HEK293 (cell line): ENCODE measurements at regions not wholly inside any gene's neighbourhood (a gene's known extent, or its start where the extent isn't known, plus 50 kb on each side); places are given as distances from the start of the nearest gene placed in this dataset.

Experiments
- CTCF ChIA-PET: fragments of 350-600 bp; formaldehyde crosslinking; extraction: SDS; loops from one replicate; lab custom pipeline; 2021; ENCODE audit warnings: antibody characterized with exemption; lab: Yijun Ruan, JAX
- POLR2A ChIA-PET: fragments of 300-600 bp; formaldehyde crosslinking; extraction: SDS; loops from one replicate; lab custom pipeline; 2020; ENCODE audit warnings: antibody characterized with exemption, inconsistent platforms; lab: Yijun Ruan, JAX
- H3K27ac ChIP-seq: fragments of 200-500 bp; sonication (Bioruptor generic); 2 replicates; pipeline ENCODE4 v1.5.1; 2014; ENCODE audit warnings: low read depth, low read length, control low read depth, inconsistent platforms; ENCODE audit errors: extremely low read depth
- H3K36me3 ChIP-seq, 2 experiments: fragments of 200-500 bp in 1 of 2; sonication (Bioruptor generic) in 1 of 2; 1 replicate in 1 of 2; 2 replicates in 1 of 2; pipeline ENCODE4 v1.5.1; 2014 to 2017; ENCODE audit warnings: inconsistent platforms in 2 of 2, low read length in 2 of 2; ENCODE audit not compliant: control insufficient read depth in 2 of 2, insufficient read depth in 1 of 2
- H3K4me1 ChIP-seq: fragments of 200-500 bp; sonication (Bioruptor generic); 2 replicates; pipeline ENCODE4 v1.5.1; 2014; ENCODE audit warnings: mild to moderate bottlenecking, low read length, inconsistent platforms; ENCODE audit not compliant: control insufficient read depth, insufficient read depth
- H3K4me3 ChIP-seq: 2 replicates; pipeline ENCODE4 v1.5.1; 2011; ENCODE audit warnings: low read depth, mild to moderate bottlenecking, control low read depth, low read length, moderate library complexity
- H3K9me3 ChIP-seq: fragments of 200-500 bp; sonication (Bioruptor generic); 2 replicates; pipeline ENCODE4 v1.5.1; 2014; ENCODE audit warnings: low read depth, low read length, inconsistent platforms; ENCODE audit not compliant: control insufficient read depth, insufficient read depth
- CTCF ChIP-seq: fragments of 450-650 bp; formaldehyde crosslinking; IDR thresholded peaks from 2 replicates; pipeline ENCODE4 v1.5.1; 2016; ENCODE audit warnings: missing biosample characterization, missing genetic modification characterization
- KLF1 ChIP-seq: fragments of 450-650 bp; formaldehyde crosslinking; IDR thresholded peaks from 2 replicates; pipeline ENCODE4 v1.5.1; 2016; ENCODE audit warnings: missing biosample characterization, missing genetic modification characterization
- MZF1 ChIP-seq: fragments of 450-650 bp; formaldehyde crosslinking; IDR thresholded peaks from 2 replicates; pipeline ENCODE4 v1.5.1; 2017; ENCODE audit warnings: missing biosample characterization, missing genetic modification characterization, borderline replicate concordance
- PRDM4 ChIP-seq: fragments of 450-650 bp; formaldehyde crosslinking; IDR thresholded peaks from 2 replicates; pipeline ENCODE4 v1.5.1; 2017; ENCODE audit warnings: missing biosample characterization, missing genetic modification characterization
- REPIN1 ChIP-seq: fragments of 450-650 bp; formaldehyde crosslinking; IDR thresholded peaks from 2 replicates; pipeline ENCODE4 v1.5.1; 2017; ENCODE audit warnings: missing biosample characterization, missing genetic modification characterization, low read depth
- SALL2 ChIP-seq: fragments of 450-650 bp; formaldehyde crosslinking; IDR thresholded peaks from 2 replicates; pipeline ENCODE4 v1.5.0; 2017; ENCODE audit warnings: missing biosample characterization, mild to moderate bottlenecking, missing genetic modification characterization, borderline replicate concordance
- TRIM28 ChIP-seq: IDR thresholded peaks from 2 replicates; pipeline ENCODE4 v1.6.1; 2011; ENCODE audit warnings: low read length, control low read depth, borderline replicate concordance
- ZBTB10 ChIP-seq: fragments of 450-650 bp; formaldehyde crosslinking; IDR thresholded peaks from 2 replicates; pipeline ENCODE4 v1.5.1; 2016; ENCODE audit warnings: missing biosample characterization, missing genetic modification characterization
- ZBTB7A ChIP-seq: fragments of 450-650 bp; formaldehyde crosslinking; IDR thresholded peaks from 2 replicates; pipeline ENCODE4 v1.5.1; 2016; ENCODE audit warnings: low read depth, missing biosample characterization, missing genetic modification characterization
- ZNF133 ChIP-seq: fragments of 450-650 bp; formaldehyde crosslinking; IDR thresholded peaks from 2 replicates; pipeline ENCODE4 v1.5.1; 2016; ENCODE audit warnings: missing biosample characterization, missing genetic modification characterization
- ZNF266 ChIP-seq: fragments of 450-650 bp; formaldehyde crosslinking; IDR thresholded peaks from 2 replicates; pipeline ENCODE4 v1.5.1; 2016; ENCODE audit warnings: missing biosample characterization, missing genetic modification characterization, low read depth
- ZNF391 ChIP-seq: fragments of 450-650 bp; formaldehyde crosslinking; IDR thresholded peaks from 2 replicates; pipeline ENCODE4 v1.5.1; 2016; ENCODE audit warnings: low read depth, missing biosample characterization, missing genetic modification characterization, borderline replicate concordance
- ZNF518A ChIP-seq: fragments of 450-650 bp; formaldehyde crosslinking; conservative IDR thresholded peaks from 2 replicates; pipeline ENCODE4 v1.5.1; 2016; ENCODE audit warnings: low read depth, missing biosample characterization, missing genetic modification characterization
- ZNF558 ChIP-seq: fragments of 450-650 bp; formaldehyde crosslinking; IDR thresholded peaks from 2 replicates; pipeline ENCODE4 v1.5.1; 2016; ENCODE audit warnings: missing biosample characterization, missing genetic modification characterization
- ZNF623 ChIP-seq: fragments of 450-650 bp; formaldehyde crosslinking; IDR thresholded peaks from 2 replicates; pipeline ENCODE4 v1.5.1; 2016; ENCODE audit warnings: missing biosample characterization, missing genetic modification characterization
- ZNF639 ChIP-seq: fragments of 450-650 bp; formaldehyde crosslinking; IDR thresholded peaks from 2 replicates; pipeline ENCODE4 v1.5.1; 2016; ENCODE audit warnings: missing biosample characterization, missing genetic modification characterization
- ZNF645 ChIP-seq: fragments of 450-650 bp; formaldehyde crosslinking; IDR thresholded peaks from 2 replicates; pipeline ENCODE4; 2016; ENCODE audit warnings: missing biosample characterization, missing genetic modification characterization
- ZNF76 ChIP-seq: fragments of 450-650 bp; formaldehyde crosslinking; IDR thresholded peaks from 2 replicates; pipeline ENCODE4; 2016; ENCODE audit warnings: low read depth, missing biosample characterization, missing genetic modification characterization, borderline replicate concordance

GRCh38 chr10:62926407-62926806, 110.2 kb upstream of the EGR2 start (continued):
- TF ChIP-seq ZBTB10 (tag by site-specific recombination) (no peak), ZBTB7A (no peak), ZNF623 (tag by site-specific recombination) (no peak), ZNF266 (tag by site-specific recombination) (no peak)

GRCh38 chr10:62924344-62924748, 108.2 kb upstream of the EGR2 start:
- no peaks in the 10 kb centered on the region for H3K36me3 ChIP-seq
- CTCF ChIA-PET = no interaction called here
- TF ChIP-seq TRIM28 = no peak
- TF ChIP-seq SALL2 = no peak
- peak; percentile 73 for TF ChIP-seq KLF1 (tag by site-specific recombination)
- TF ChIP-seq, all 188 proteins: peak for 1
- no peak overlapping the region for H3K27ac ChIP-seq
- no peaks in the 10 kb centered on the region for H3K4me1 ChIP-seq
- no peaks in the 10 kb centered on the region for H3K9me3 ChIP-seq
- no peak overlapping the region for H3K4me3 ChIP-seq
- POLR2A ChIA-PET = no interaction called here

- no peaks in the 10 kb centered on the region for H3K9me3 ChIP-seq
- no peaks in the 10 kb centered on the region for H3K36me3 ChIP-seq
- ChIA-PET CTCF (no interaction called here), POLR2A (no interaction called here)
- H3K4me1 ChIP-seq = no peaks in the 10 kb centered on the region
- no peak overlapping the region for H3K27ac ChIP-seq
- no peak overlapping the region for H3K4me3 ChIP-seq
- TF ChIP-seq ZNF76 (tag by site-specific recombination) (no peak), ZNF639 (tag by site-specific recombination) (no peak), REPIN1 (tag by site-specific recombination) (no peak), ZNF133 (tag by site-specific recombination) (no peak), ZNF391 (tag by site-specific recombination) (no peak), PRDM4 (tag by site-specific recombination) (no peak), MZF1 (tag by site-specific recombination) (no peak), ZNF518A (no peak), KLF1 (tag by site-specific recombination) (no peak), ZNF558 (no peak), ZNF645 (tag by site-specific recombination) (no peak), CTCF (tag by site-specific recombination) (no peak)
Observed at GRCh38 chr10:62919776-62920175, 103.6 kb upstream of the EGR2 start.
